ENCODE measurements at regions not wholly inside any gene's neighbourhood (a gene's known extent, or its start where the extent isn't known, plus 50 kb on each side); places are given as distances from the start of the nearest gene placed in this dataset.
"Not testable (repeated sequence)": the region's sequence is repeated elsewhere in the genome, so short reads cannot be mapped to it uniquely, and the experiment has no call there.

DNA sequence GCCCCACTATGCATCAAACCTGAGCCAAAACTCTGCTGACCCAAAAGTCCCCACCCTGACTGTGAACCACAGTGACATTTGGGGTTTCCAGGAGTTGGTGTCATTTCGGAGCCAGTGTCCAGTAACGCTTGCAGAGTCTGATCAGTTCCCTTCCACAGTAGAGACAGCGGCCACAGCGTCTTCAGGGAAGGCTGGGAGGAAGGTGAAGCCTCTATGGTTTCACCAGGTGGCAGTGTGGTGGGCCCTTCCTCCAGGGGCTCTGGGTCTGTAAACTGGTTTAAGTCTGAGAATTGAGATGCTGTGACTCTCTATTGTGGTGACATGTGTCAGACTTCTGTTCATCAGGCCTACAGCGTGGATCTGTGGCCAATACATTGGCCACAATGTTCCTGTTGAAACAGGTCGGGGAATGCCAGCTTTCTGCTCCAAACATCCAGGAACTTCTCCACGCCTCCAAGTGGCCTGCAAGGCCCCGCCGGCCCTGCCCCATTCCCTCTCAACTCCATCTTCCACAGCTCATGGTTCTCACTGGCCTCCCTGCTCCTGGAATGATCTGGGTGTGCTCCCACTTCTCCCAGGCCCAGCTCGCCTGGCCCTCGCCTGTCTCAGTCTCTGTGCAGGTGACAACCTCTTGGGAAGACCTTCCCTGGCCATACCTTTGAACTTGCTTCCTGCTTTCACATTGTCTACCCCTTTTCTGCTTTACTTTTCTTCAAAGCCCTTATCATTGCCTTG lies 124.5 kb upstream of the FAM20C start:
- H3K36me3 ChIP-seq (ENCODE audit: control insufficient read depth in 2 of 3, insufficient read depth in 3 of 3, low read length in 3 of 3): no peaks in the 10 kb centered on the region
- H3K27ac ChIP-seq (ENCODE audit: low read depth in 2 of 2, low read length in 2 of 2): no peak overlapping the region
- TF ChIP-seq, protein P1, sequence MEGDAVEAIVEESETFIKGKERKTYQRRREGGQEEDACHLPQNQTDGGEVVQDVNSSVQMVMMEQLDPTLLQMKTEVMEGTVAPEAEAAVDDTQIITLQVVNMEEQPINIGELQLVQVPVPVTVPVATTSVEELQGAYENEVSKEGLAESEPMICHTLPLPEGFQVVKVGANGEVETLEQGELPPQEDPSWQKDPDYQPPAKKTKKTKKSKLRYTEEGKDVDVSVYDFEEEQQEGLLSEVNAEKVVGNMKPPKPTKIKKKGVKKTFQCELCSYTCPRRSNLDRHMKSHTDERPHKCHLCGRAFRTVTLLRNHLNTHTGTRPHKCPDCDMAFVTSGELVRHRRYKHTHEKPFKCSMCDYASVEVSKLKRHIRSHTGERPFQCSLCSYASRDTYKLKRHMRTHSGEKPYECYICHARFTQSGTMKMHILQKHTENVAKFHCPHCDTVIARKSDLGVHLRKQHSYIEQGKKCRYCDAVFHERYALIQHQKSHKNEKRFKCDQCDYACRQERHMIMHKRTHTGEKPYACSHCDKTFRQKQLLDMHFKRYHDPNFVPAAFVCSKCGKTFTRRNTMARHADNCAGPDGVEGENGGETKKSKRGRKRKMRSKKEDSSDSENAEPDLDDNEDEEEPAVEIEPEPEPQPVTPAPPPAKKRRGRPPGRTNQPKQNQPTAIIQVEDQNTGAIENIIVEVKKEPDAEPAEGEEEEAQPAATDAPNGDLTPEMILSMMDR (IDR thresholded peaks at IDR 0.05; ENCODE audit: borderline replicate concordance, extremely low read depth, insufficient read depth): no peak
- no peaks in the 10 kb centered on the region for H3K27me3 ChIP-seq (ENCODE audit: control insufficient read depth, insufficient read depth, low read length)
- no peak overlapping the region for H3K9ac ChIP-seq (ENCODE audit: low read length in 3 of 3)
- intact Hi-C loops (cut with DNase I): no loop called here
- H3K9me3 ChIP-seq (ENCODE audit: control insufficient read depth in 2 of 3, insufficient read depth in 1 of 3, low read length in 3 of 3): no peaks in the 10 kb centered on the region
- no peak overlapping the region for H3K4me3 ChIP-seq (ENCODE audit: low read length in 3 of 3)
- no peaks in the 10 kb centered on the region for H3K4me1 ChIP-seq (ENCODE audit: control insufficient read depth in 2 of 3, insufficient read depth in 2 of 3, low read depth in 1 of 3, low read length in 3 of 3)
- peak in 2 of 5 donors; percentile 29 to 61 for DNase-seq
- FAIRE-seq: no peak

GRCh38 chr7:68629-69028 lies 123.7 kb upstream of the FAM20C start:
- Histone ChIP-seq H3K27ac (ENCODE audit: low read depth in 2 of 2, low read length in 2 of 2) (no peak overlapping the region), H3K36me3 (ENCODE audit: control insufficient read depth in 2 of 3, insufficient read depth in 3 of 3, low read length in 3 of 3) (no peaks in the 10 kb centered on the region), H3K4me3 (ENCODE audit: low read length in 3 of 3) (no peak overlapping the region), H3K4me1 (ENCODE audit: control insufficient read depth in 2 of 3, insufficient read depth in 2 of 3, low read depth in 1 of 3, low read length in 3 of 3) (no peaks in the 10 kb centered on the region), H3K27me3 (ENCODE audit: control insufficient read depth, insufficient read depth, low read length) (no peaks in the 10 kb centered on the region), H3K9me3 (ENCODE audit: control insufficient read depth in 2 of 3, insufficient read depth in 1 of 3, low read length in 3 of 3) (no peaks in the 10 kb centered on the region), H3K9ac (ENCODE audit: low read length in 3 of 3) (no peak overlapping the region)
- TF ChIP-seq, protein P1 (IDR thresholded peaks at IDR 0.05; ENCODE audit: borderline replicate concordance, extremely low read depth, insufficient read depth): no peak
- FAIRE-seq (no peak), DNase-seq (peak in 1 of 5 donors; percentile 66)
- intact Hi-C loops (cut with DNase I): no loop called here

DNA sequence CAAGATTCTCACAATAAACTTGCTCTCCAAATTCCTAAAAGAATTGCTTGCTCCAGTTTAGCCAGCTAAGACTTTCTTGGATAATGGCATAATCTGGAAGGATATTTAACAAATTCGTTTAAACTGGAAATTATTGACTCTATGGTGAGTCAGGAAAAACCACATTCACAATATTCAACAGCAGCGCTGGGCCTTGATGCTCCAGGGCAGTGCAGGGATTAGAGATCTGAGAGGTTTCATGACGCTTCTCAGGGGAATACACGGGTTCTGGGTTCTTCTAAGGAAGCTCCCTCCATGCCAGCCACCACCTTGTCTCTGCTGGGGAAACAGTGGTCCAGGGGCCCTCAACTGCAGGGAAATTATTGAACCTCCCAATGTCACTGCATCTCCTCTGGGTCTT lies 123.3 kb upstream of the FAM20C start:
- FAIRE-seq; H3K27ac ChIP-seq (ENCODE audit: low read depth in 2 of 2, low read length in 2 of 2); intact Hi-C loops (cut with DNase I): not testable (repeated sequence)

DNA sequence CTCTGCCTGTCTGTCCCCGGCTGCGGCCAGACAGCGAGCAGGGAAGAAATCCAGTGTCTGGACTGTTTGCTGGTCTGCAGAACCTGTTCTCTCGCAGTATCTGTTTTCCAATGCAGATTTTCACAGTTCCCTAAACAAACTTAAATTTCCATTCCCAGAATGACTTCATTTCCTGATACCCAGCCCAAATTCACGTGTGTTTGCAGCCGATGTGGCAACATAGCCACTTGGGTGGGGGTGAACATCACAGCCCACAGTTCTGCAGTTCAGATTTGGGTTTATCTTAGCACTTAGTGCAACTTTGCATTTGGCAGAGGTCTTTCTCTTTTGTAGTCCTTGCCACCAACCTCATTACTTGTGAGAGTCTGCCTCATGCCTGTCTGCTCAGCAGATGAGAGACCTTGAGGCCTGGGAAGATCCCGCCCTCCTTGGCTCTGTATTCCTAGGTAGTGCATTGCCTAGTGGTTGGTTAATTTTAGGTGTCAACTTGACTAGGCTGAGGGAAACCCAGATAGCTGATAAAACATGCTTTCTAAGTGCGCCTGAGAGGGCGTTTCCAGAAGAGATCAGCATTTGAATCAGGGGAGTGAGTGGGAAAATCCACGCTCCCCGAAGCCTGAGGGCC lies 122.8 kb upstream of the FAM20C start:
- H3K27ac ChIP-seq (ENCODE audit: low read depth in 2 of 2, low read length in 2 of 2); H3K36me3 ChIP-seq (ENCODE audit: control insufficient read depth in 2 of 3, insufficient read depth in 3 of 3, low read length in 3 of 3); FAIRE-seq; H3K4me3 ChIP-seq (ENCODE audit: low read length in 3 of 3); H3K27me3 ChIP-seq (ENCODE audit: control insufficient read depth, insufficient read depth, low read length); H3K9me3 ChIP-seq (ENCODE audit: control insufficient read depth in 2 of 3, insufficient read depth in 1 of 3, low read length in 3 of 3); intact Hi-C loops (cut with DNase I); DNase-seq; H3K9ac ChIP-seq (ENCODE audit: low read length in 3 of 3); H3K4me1 ChIP-seq (ENCODE audit: control insufficient read depth in 2 of 3, insufficient read depth in 2 of 3, low read depth in 1 of 3, low read length in 3 of 3): not testable (repeated sequence)

More for the DNA sequence above, 123.3 kb upstream of the FAM20C start:
- H3K27me3 ChIP-seq (ENCODE audit: control insufficient read depth, insufficient read depth, low read length); H3K9ac ChIP-seq (ENCODE audit: low read length in 3 of 3); H3K36me3 ChIP-seq (ENCODE audit: control insufficient read depth in 2 of 3, insufficient read depth in 3 of 3, low read length in 3 of 3); H3K9me3 ChIP-seq (ENCODE audit: control insufficient read depth in 2 of 3, insufficient read depth in 1 of 3, low read length in 3 of 3); DNase-seq; H3K4me3 ChIP-seq (ENCODE audit: low read length in 3 of 3); H3K4me1 ChIP-seq (ENCODE audit: control insufficient read depth in 2 of 3, insufficient read depth in 2 of 3, low read depth in 1 of 3, low read length in 3 of 3): not testable (repeated sequence)

DNA sequence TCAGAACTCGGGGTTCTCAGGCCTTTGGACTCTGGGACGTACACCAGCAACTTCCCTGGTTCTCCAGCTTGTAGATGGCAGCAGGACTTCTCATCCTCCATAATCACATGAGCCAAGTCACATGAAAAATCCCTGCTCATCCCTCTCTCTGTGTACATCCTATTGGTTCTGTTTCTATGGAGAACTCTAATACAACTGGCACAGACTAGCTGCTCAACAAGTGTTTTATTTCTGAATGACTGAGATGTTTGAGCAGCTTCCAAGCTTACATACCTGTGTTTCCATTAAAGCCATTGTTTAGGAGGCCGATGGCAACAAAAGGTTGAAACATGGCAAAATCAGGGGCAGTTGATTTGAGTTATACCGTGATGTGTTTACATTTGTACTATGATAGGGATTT lies 122.2 kb upstream of the FAM20C start:
- FAIRE-seq; H3K36me3 ChIP-seq (ENCODE audit: control insufficient read depth in 2 of 3, insufficient read depth in 3 of 3, low read length in 3 of 3); H3K4me3 ChIP-seq (ENCODE audit: low read length in 3 of 3); H3K9me3 ChIP-seq (ENCODE audit: control insufficient read depth in 2 of 3, insufficient read depth in 1 of 3, low read length in 3 of 3); H3K9ac ChIP-seq (ENCODE audit: low read length in 3 of 3); H3K27ac ChIP-seq (ENCODE audit: low read depth in 2 of 2, low read length in 2 of 2); H3K4me1 ChIP-seq (ENCODE audit: control insufficient read depth in 2 of 3, insufficient read depth in 2 of 3, low read depth in 1 of 3, low read length in 3 of 3); H3K27me3 ChIP-seq (ENCODE audit: control insufficient read depth, insufficient read depth, low read length); intact Hi-C loops (cut with DNase I); DNase-seq: not testable (repeated sequence)

GRCh38 chr7:70989-71388 lies 121.4 kb upstream of the FAM20C start:
- H3K27ac ChIP-seq (ENCODE audit: low read depth in 2 of 2, low read length in 2 of 2); intact Hi-C loops (cut with DNase I); H3K27me3 ChIP-seq (ENCODE audit: control insufficient read depth, insufficient read depth, low read length); H3K4me3 ChIP-seq (ENCODE audit: low read length in 3 of 3); H3K9ac ChIP-seq (ENCODE audit: low read length in 3 of 3); H3K9me3 ChIP-seq (ENCODE audit: control insufficient read depth in 2 of 3, insufficient read depth in 1 of 3, low read length in 3 of 3); FAIRE-seq; H3K4me1 ChIP-seq (ENCODE audit: control insufficient read depth in 2 of 3, insufficient read depth in 2 of 3, low read depth in 1 of 3, low read length in 3 of 3); H3K36me3 ChIP-seq (ENCODE audit: control insufficient read depth in 2 of 3, insufficient read depth in 3 of 3, low read length in 3 of 3): not testable (repeated sequence)
- DNase-seq: peak in 3 of 5 donors; percentile 33 to 65 (median 48)
